Activated CD4-positive, alpha-beta T cell treated with anti-CD3 and anti-CD28 coated beads, Interleukin-2, Interleukin-6, amounts not matched to agents 100 ng/mL and 50 ng/mL, durations not matched to agents 16 hours and 8 hours (primary cell): ENCODE measurements at regions not wholly inside any gene's neighbourhood (a gene's known extent, or its start where the extent isn't known, plus 50 kb on each side); places are given as distances from the start of the nearest gene placed in this dataset.

Source experiments
- DNase-seq: peaks from one replicate; pipeline ENCODE4 v3.0.0-alpha.2; 2020

DNA sequence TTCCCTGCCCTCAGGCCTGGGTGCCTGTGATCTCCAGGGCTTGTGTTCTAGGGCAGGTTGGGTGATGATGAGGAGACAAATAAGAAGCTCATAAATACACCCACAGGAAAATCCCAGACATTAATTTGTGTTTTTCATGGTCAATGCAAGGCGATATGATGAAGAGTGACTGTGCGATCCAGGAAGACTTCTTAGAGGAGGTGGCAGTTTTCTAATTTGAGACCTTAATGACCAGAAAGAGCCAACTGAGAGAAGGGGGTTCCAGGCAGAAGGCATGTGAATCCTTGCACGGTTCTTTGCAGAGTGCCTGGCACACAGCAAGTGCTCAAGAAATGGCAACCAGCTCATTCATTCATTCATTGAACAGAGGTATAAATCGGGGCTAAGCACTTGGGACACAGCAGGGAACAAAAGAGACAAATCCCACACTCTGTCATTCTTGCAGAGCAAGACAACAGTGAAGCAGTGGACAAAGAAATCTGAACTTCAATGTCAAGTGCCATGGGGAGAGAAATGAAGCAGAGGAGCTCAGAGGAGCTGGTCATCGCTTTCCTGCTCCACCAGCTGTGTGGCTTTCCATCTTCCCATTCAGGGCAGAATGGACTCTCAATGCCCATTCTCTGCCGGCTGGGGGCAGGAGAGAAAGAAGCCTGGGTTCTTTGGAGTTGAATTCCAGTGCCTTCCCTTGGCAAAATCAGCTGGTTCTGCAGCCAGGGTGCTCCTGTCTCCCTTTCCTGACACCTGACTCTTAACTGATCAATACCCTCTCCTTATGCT, 128.3 kb downstream of the AACS start:
- DNase-seq, result no peak

DNA sequence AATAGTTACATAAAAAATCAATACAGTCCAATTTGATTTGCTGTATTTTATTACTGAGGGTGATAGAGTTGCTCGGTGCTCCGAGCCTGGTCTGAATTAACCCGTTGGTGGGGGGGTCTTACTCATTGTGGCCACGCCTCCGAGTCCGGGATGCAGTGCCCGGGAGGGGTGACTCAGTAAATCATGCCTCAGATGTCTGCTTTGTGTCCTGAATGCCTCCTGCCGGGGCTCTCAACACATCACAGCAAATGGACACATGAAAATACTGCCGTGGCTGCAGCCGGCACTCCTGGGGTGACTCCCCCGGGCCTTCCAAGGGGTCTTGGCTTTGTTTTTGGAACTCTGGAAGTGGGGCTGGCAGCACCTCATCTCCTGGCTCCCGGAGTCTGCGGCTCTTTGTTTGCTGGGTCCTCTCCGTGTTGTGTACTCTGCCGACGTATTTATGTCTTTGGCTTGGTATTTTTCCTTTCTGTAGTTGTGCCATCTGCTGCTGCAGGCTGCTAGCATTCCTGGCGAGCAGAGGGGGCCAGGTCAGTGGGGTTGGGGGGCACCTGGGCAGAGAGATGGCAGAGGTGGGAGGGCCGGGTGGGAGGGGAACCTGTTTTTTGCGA, 129.0 kb downstream of the AACS start:
- no peak for DNase-seq

DNA sequence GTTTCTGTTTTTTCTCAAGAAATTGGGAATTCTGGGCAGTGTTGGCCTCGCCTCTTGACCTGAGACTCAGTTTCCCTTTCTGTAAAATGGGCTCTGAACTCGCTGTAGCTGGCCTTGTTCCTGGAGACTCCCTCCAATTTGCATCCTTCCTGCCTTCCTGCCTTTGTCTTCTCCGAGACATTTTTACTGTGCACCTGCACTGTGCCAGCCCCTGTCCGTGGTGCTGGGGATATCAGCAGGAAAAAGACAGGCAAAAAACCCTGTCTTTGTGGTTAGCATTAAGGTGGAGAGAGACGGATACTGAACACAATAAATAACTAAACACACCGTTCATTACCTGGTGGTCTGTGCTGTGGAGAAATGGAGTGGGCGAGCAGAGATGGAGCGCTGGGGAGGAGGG, 129.8 kb downstream of the AACS start:
- no peak for DNase-seq

DNA sequence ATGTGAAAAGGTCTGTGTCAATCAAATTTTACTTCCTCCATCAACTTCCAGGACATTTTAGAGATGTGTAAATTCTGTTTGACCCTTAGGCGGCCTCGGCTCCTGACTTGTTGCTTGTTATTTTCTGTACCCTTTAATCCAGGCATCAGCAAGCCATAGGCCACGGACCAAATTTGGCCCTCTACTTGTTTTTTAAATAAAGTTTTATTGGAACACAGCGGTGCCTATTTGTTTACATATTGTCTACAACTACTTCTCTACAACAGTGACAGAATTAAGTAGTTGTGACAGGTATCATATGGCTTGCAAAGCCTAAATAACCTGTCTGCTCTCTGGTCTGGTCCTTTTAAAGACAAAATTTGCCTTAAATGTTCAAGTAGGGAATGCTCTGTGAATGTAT, 132.1 kb downstream of the AACS start:
- no peak for DNase-seq

DNA sequence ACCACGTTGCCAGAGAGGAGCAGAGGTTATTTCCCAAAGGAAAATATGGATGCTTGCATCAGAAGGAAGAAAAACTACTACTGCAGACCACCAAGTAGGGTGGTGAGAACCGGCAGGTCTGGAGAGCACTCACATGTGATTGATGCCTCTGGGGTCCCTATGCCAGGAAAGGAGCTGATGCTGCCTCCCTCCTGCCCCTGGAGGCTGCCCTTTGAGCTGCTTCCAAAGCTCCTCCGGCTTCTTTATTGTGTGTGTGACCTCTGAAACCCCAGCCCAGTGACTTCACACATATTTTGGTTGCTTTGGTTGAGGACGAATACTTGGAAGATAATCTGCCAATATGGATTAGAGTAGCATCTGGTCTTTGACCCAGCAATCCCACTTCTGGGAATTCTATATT, 133.4 kb downstream of the AACS start:
- DNase-seq, result no peak

DNA sequence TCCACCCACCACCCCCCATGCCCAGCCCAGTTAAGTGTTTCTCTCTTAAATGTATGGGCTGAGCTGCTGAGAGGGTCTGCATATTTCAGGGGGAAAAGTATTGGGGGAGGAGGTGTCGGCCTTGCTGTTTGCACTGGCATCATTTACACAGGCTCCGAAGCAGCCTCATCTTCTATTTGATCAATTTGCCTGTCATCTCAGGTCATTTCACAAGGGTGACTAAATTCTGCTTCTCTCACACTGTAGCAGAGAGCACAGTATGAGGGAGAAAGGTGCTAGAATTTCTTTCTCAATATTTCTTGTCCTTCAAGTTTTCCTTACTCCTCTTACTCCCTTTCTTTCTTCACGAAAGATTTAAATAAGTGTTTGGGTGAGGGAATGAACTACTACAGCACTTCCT, 135.9 kb downstream of the AACS start:
- DNase-seq, result no peak

DNA sequence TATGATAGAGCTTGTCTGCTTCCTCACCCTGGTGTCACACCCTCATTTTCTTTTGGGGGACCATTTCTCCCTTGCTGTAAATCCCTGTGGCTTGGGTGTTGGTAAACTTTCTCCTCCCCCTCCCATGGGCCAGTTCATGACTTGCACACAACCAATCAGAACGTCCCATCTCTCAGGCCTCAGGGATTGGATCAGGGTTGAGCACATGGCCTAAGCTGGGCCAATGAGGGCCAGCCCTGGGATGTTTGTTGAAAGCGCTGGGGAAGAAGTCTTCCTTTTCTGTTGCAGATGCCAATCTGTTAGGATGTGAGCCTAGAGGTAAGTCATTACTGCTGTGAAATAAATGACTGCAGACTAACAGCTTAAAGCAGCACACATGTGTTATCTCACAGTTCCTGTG, 136.7 kb downstream of the AACS start:
- no peak for DNase-seq

DNA sequence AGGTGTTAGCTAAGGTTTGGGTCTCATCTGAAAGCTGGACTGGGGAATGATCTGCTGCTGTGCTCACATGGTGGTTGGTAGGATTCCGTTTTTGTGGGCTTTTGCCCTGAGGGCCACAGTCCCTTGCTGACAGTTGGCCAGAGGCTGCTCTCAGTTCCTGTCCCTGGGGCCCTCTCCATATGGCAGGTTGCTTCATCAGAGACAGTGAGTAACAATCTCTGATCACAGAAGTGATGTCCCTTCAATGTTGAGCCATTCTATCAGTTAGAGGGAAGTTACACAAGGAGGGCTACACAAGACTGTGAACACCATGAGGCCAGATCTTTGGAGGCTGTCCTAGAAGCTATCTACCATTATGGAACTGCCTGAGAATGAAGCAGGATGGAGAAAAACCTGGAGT, 137.2 kb downstream of the AACS start:
- no peak for DNase-seq

DNA sequence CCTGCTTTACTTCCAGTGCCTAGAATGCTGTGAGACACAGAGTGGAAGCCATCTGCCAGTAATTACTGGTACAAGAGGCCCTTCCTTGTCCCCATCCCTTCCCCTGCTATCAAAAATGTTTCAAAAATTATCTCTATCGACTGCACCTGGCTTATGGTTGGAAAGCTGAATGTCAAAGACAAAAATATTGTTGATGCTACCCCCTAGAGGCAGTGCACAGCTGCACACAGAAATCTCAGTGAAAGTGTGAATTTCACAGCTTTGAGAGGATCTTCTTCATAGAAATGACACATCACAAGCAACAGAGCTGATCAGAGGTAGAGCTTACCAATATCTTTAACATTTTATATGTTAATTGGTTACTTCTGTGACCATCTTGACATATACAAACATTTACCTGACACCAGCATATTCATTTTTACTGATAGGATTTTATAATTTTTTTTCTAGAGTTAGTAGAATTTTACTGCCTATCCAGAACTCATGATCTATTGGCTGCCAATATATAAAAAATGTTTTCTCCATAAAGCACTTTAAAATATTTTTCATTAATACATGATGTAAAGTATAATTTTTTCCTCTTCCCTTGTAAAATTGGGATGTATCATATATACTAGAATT, 138.0 kb downstream of the AACS start:
- peak; percentile 38 for DNase-seq

DNA sequence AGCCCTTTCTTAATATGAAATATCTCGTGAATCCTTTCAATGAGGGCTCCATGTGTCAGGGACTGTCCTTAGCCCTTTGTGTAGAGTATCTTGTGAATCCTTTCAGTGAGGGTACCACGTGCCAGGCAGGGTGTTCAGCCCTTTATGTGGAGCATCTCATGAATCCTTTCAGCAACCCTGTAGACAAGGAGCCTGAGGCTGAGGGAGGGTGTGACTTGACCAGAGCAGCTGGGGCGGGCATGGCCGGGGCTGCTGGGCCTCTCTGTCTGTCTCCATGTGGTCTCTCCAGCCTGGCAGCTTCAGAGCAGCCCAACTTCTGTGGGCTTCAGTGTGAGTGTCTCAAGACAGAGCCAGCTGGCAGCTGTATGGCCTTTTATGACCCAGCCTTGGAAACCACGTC, 140.2 kb downstream of the AACS start:
- no peak for DNase-seq

DNA sequence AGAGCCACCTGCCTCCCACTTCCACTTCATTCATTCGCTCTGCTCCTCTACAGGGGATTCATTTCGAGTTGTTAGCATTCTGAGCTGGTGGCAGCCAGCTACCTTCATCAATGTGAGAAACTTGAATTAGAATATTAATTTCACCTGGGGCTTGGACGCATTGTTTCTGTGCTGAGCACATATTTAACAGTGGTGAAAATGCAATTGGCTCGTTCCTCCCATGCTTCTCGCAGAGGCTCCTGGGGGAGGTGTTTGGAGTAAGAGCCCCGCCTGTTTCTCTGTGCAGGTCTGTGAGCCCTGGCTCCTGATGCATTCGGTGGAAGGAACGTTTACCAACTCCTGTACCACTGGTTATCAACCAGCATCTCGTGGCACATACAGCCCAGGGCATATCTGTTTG, 141.5 kb downstream of the AACS start:
- DNase-seq, result no peak

DNA sequence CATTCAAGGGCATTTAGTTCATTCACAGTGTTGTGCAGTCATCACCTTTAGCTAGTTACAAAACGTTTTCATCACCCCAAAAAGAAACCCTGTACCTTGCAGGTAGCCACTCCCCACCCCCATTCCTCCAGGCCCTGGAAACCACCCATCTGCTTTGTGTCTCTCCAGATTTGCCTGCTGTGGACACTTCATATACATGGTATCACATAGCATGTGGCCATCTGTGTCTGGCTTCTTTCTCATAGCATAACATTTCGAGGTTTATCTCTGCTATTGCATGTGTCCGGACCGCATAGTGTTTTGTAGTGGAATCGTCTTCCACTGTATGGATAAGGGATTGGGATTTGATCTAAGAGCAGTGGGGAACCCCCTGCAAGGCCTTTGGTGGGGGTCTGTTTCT, 143.1 kb downstream of the AACS start:
- DNase-seq, result no peak

DNA sequence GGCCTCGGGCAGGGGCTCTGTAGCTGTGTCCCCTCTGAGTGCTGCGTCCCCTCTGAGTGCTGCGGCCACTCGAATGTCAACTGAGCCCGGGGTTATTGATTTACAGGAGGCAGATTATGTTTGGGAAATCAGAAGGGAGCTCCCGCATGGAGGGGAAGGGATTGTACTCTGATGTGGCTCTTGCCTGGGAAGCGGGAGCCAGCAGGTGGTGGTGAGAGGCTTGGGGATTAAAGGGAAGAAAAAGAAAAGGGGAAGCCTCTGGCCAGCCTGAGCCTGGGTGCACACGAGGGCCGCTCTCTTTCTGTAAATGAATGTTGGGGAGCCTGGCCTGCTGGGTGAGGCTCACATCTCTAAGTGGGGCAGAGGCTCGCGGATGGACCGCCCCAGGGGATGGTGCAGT, 143.7 kb downstream of the AACS start:
- DNase-seq, result no peak

DNA sequence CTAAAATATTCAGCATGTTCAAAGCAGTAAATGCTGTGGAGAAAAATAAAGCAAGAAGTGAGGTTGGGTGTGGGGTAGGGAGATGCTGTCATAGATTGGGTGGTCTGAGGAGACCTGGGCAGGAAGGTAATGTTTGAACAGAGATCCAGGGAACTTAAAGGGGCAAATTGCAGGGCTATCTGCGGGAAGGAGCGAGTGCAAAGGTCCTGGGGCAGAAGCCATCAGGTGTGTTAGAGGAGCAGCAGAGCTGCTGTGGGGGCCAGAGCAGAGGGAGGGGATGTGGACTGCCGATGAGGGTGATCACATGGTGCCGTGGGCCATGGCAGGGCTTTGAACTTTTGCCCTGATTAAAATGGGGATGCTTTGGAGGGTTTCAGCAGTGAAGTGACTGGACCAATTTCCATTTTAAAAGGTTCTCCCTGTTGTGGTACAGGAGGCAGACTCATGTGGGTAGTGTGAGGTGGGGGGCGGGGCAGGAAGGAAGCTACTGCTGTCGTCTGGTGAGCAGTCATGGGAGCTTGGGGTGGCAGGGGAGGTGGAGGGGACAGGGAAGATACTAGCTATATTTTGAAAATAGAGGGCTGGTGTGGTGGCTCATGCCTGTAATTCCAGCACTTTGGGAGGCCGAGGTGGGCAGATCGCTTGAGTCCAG, 145.0 kb downstream of the AACS start:
- DNase-seq, result peak; percentile 27

DNA sequence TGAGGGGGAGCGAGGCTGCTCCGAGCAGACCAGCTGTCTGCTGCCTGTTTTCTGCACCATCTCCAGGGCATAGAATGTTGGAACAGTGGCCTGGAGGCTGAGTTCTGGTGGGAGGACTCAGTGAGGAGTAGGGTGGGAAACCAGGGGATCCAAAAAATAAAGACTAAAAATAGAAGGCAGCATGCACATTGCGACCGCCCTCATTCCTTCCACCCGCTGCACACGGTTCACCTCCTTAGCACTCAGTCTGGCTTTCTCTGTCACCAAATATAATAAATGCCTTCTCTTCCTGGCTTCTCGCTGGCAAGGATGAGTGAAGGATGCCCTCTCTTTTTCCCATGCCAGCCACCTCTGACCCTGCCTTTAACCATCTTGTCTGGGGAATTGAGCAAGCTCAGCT, 146.2 kb downstream of the AACS start:
- no peak for DNase-seq

DNA sequence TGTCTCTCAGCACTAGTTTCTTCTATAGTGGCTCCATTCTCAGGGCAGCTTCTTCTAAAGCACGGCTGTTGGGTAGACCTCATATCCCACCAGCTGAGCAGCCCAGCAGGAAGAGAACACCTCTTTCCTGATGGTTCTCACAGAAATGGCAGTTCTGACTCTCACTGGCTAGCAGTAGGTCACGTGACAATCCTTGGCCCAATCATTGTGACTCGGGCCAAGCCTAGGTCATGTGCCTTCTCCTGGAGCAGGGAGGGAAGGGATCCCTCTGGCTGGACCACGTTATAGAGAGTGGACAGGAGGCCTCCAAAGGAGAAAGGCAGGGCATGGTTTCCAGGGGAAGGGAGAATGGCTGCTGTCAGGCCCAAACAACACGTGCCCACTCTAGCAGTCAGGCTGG, 149.1 kb downstream of the AACS start:
- no peak for DNase-seq

DNA sequence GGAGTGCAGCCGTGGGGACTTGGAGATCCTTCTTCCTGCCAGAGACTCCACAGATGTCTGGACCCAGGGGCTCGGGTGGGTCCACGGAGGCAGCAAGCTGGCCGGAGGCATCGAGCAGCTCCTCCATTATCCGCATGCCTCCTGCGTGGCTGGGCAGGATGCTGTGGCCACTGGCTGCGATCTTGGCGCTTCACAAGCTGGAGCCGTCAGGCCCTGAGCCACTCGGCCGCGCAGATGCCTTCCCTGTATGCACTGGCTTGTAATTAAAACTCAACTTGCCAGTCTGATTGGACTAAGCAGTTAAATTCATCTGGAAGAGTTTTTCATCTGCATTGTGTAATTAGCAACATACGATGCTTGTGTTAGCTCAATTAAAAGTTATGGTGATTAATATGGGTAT, 151.5 kb downstream of the AACS start:
- DNase-seq, result no peak

DNA sequence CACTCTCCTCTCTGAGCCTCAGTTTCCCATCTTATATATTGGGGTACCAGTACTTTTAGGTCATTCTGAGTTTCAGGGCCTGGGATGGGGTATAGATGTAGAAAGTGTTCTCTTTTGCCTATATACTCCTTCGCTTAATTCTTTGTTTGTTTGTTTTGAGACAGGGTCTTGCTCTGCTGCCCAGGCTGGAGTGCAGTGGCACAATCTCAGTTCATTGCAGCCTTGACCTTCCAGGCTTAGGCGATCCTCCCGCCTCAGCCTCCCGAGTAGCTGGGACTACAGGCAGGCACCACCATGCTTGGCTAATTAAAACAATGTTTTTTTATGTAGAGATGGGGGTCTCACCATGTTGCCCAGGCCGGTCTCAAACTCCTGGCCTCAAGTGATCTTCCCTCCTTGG, 152.1 kb downstream of the AACS start:
- DNase-seq, result no peak

DNA sequence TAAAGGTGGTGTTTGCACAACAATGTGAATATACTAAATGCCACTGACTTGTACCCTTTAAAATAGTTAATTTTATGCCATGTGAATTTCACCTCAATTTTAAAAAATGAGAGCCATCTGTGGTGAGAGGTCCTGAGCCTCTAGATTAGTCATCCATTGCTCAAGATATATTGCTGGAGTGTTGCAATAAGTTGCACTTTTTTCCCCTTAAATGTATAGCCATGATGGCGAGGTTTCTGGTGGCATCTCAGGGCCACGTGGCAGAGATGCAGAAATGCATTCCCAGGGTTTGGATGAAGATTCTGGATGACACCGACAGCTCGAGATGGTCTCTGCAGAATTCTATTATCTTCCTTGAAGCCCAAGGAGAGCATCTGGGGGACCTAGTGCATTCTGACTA, 153.7 kb downstream of the AACS start:
- DNase-seq, result no peak

DNA sequence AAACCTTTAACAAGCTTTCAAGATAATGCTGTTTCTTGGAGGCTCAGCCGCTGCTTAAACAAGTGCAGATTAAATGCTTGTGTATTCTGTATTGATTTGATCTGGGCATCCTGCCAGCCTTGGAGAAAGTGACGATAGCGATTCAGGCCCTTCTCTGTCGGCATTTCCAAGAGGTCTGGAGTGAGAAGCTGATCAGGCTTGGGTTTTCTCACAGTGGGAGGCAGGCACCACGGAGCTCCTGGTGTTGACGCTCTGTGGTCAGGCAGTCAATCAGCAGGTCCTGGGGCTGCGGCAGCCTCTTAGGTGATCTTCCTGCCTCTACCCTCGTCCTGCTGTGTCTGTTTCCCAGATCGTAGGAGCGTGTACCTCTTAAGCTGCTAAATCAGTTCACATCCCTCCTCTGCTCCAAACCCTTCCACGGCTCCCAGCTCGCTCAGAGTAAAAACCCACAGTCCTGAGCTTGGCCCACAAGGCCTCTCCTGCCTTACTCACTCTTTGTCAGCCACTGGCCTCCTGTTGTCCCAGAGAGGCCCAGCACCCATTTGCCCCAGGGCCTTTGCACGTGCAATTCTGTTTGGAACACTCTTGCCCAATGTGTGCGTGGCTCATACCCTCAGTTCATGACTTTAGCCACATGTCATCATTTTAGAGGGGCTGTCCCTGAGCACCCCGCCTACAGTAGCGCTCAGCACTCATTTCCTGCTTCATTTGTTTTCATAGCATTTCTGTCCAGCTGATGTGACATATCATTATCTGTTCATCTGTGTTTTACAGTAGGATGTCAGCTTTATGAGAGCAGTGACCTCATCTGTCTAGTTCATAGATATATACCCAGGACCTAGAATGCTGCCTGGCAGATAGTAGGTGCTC, 155.4 kb downstream of the AACS start:
- DNase-seq, result no peak

DNA sequence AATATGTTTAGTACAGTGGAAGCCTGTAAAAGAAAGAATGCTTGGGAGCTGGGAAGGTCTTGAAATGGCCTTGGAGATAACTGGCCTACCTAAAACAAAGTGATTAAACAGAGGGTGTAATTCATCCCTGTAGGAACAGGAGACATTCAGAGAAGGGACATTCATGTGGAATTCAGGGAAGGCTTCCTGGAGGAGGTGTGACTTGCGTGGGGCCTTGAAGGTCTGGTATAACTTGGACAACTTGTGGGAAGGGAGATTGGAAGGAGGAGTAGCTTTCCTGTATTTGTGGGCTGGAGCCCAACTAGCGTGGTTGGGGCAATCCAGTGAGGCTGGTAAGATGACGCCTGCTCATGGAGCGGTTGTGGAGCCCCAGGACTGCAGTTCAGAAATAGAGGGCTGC, 156.4 kb downstream of the AACS start:
- no peak for DNase-seq

DNA sequence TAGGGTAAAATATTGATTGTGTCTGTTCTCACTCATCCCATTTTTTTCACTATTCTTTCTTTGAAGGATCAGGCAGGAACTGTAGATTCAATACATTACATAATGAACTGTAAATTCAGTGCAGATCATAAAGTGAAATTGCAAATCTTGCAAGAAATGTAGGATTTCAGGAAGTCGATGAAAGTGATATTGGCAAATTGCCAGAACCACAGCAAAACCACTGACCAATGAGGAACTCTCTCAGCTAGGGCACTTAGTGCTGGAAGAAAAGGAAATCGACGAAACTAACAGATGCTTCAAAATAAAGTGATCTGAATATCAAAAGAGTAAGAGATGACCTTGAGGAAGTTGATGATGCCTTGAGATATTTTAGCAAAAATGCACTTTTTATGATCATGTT, 157.6 kb downstream of the AACS start:
- DNase-seq, result no peak

DNA sequence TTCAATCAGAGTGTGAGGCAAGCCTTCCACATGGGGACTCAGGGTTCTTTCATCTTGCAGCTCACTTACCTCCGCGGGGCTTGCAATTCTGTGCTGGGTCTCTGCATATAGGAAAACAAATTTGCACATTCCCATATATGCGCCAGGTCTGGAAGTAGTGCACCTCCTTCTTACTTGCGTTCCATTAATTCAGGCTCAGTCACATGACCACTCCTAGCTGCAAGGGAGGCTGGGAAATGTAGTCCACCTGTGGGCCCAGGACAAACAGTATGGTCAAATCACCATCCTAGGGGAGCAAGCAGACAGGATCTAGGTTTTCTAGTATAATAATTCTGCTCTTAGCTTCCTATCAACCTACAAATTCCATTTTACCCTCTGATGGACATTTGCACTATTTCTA, 160.4 kb downstream of the AACS start:
- DNase-seq, result no peak
